ENCODE measurements at regions not wholly inside any gene's neighbourhood (a gene's known extent, or its start where the extent isn't known, plus 50 kb on each side); places are given as distances from the start of the nearest gene placed in this dataset.

DNA sequence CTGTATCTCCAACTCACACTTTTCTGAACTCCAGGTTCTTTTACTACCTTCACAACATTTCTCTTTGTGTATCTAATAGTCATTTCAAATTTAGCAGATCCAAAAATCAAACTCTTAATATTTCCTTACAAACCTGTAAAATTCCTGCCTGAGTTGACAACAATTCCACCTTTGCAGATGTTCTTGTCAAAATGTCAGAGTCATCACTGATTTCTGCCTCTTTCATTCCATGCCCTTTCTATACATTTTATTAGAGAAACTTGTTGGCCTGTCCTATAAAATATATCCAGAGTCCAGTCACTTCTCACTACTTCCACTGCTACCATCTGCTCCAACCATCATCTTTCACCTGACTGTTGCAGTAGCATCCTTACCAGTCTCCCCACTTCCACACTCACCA lies 119.7 kb downstream of the CAPZA3 start:
- H3K4me2 ChIP-seq (ENCODE audit: low read depth, low read length, poor library complexity, severe bottlenecking): no peak overlapping the region
- H3K4me1 ChIP-seq (ENCODE audit: insufficient read depth, low read length, poor library complexity, severe bottlenecking): no peaks in the 10 kb centered on the region
- no peaks in the 10 kb centered on the region for H4K20me1 ChIP-seq (ENCODE audit: insufficient read depth, low read length, poor library complexity, severe bottlenecking)
- no peaks in the 10 kb centered on the region for H3K36me3 ChIP-seq (ENCODE audit: insufficient read depth, low read length)
- H3K79me2 ChIP-seq (ENCODE audit: insufficient read depth, low read length): no peaks in the 10 kb centered on the region
- H3K9me3 ChIP-seq (ENCODE audit: insufficient read depth, low read depth, low read length): no peaks in the 10 kb centered on the region
- H2AFZ ChIP-seq (ENCODE audit: low read length): no peak overlapping the region
- no peaks in the 10 kb centered on the region for H3K9me2 ChIP-seq (replicated peaks; ENCODE audit: low read depth, low read length)
- no peak for TF ChIP-seq EZH2phosphoT487 (IDR thresholded peaks at IDR 0.05; ENCODE audit: borderline replicate concordance)
- TF ChIP-seq, protein P1, sequence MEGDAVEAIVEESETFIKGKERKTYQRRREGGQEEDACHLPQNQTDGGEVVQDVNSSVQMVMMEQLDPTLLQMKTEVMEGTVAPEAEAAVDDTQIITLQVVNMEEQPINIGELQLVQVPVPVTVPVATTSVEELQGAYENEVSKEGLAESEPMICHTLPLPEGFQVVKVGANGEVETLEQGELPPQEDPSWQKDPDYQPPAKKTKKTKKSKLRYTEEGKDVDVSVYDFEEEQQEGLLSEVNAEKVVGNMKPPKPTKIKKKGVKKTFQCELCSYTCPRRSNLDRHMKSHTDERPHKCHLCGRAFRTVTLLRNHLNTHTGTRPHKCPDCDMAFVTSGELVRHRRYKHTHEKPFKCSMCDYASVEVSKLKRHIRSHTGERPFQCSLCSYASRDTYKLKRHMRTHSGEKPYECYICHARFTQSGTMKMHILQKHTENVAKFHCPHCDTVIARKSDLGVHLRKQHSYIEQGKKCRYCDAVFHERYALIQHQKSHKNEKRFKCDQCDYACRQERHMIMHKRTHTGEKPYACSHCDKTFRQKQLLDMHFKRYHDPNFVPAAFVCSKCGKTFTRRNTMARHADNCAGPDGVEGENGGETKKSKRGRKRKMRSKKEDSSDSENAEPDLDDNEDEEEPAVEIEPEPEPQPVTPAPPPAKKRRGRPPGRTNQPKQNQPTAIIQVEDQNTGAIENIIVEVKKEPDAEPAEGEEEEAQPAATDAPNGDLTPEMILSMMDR (conservative IDR thresholded peaks at IDR 0.05; ENCODE audit: low read length): no peak
- no peak overlapping the region for H3K4me3 ChIP-seq (ENCODE audit: low read length, poor library complexity, severe bottlenecking)
- H3F3A ChIP-seq (ENCODE audit: low read depth): no peaks in the 10 kb centered on the region
- H3K27me3 ChIP-seq (ENCODE audit: insufficient read depth, low read length, poor library complexity, severe bottlenecking): no peaks in the 10 kb centered on the region
- no peak overlapping the region for H3K9ac ChIP-seq (ENCODE audit: low read depth, low read length, poor library complexity, severe bottlenecking)

DNA sequence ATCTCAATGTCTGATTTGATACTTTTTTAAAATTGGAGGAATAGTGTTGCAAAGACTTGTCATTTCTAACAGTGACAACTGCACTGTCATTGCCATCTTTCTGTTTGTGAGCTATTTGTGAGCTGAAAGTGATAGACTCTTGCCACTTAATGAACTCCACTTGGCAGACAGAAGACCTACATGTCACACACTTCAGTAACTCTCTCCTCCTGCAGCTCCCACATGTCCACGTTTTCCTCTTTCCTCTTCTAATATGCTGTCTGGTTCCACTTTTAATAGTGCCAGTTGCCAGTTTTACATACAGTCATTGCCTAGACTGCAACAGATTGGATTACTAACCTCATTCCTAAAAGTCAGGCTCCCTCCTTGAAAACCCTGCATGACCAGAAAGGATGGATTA lies 121.5 kb downstream of the CAPZA3 start:
- no peak overlapping the region for H3K4me3 ChIP-seq (ENCODE audit: low read length, poor library complexity, severe bottlenecking)

DNA sequence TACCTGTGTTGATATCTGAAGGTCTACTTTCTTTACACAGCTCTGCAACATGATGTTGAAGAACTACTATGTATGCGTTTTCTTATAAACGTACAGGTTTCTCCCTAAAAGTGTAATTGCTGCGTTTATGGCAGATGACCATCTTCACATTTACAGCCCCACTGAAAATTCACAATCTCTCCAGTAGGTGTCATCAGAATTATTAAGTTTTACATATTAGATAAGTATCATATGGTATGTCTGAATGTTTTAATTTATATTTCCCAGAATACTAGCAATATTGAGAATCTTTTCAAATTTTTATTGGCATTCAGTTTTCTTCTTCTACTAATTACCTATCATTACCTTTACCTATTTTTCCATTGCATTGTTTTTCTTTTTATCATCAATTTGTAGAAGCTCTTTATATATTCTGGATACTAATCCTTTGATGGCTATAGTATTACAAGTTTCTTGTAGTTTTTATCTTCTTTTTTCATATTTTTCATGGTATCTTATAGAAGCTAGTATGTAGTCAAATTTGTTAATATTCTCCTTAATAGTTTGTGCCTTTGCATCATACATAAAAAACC lies 123.5 kb downstream of the CAPZA3 start:
- Histone ChIP-seq H3K9me2 (replicated peaks; ENCODE audit: low read depth, low read length) (no peaks in the 10 kb centered on the region), H4K20me1 (ENCODE audit: insufficient read depth, low read length, poor library complexity, severe bottlenecking) (no peaks in the 10 kb centered on the region), H3K9ac (ENCODE audit: low read depth, low read length, poor library complexity, severe bottlenecking) (no peak overlapping the region), H3K9me3 (ENCODE audit: insufficient read depth, low read depth, low read length) (no peaks in the 10 kb centered on the region), H3F3A (ENCODE audit: low read depth) (no peaks in the 10 kb centered on the region), H3K4me3 (ENCODE audit: low read length, poor library complexity, severe bottlenecking) (no peak overlapping the region), H3K79me2 (ENCODE audit: insufficient read depth, low read length) (no peaks in the 10 kb centered on the region), H3K4me2 (ENCODE audit: low read depth, low read length, poor library complexity, severe bottlenecking) (no peak overlapping the region), H3K4me1 (ENCODE audit: insufficient read depth, low read length, poor library complexity, severe bottlenecking) (no peaks in the 10 kb centered on the region), H2AFZ (ENCODE audit: low read length) (no peak overlapping the region), H3K27me3 (ENCODE audit: insufficient read depth, low read length, poor library complexity, severe bottlenecking) (no peaks in the 10 kb centered on the region), H3K36me3 (ENCODE audit: insufficient read depth, low read length) (no peaks in the 10 kb centered on the region)
- no peak for TF ChIP-seq EZH2phosphoT487 (IDR thresholded peaks at IDR 0.05; ENCODE audit: borderline replicate concordance)
- TF ChIP-seq, protein P1 (conservative IDR thresholded peaks at IDR 0.05; ENCODE audit: low read length): peak; percentile 72

More for the DNA sequence above, 121.5 kb downstream of the CAPZA3 start:
- Histone ChIP-seq H3K79me2 (ENCODE audit: insufficient read depth, low read length) (no peaks in the 10 kb centered on the region), H4K20me1 (ENCODE audit: insufficient read depth, low read length, poor library complexity, severe bottlenecking) (no peaks in the 10 kb centered on the region), H3K9me3 (ENCODE audit: insufficient read depth, low read depth, low read length) (no peaks in the 10 kb centered on the region), H3K9me2 (replicated peaks; ENCODE audit: low read depth, low read length) (no peaks in the 10 kb centered on the region), H3K36me3 (ENCODE audit: insufficient read depth, low read length) (no peaks in the 10 kb centered on the region), H2AFZ (ENCODE audit: low read length) (no peak overlapping the region), H3F3A (ENCODE audit: low read depth) (no peaks in the 10 kb centered on the region), H3K27me3 (ENCODE audit: insufficient read depth, low read length, poor library complexity, severe bottlenecking) (no peaks in the 10 kb centered on the region), H3K9ac (ENCODE audit: low read depth, low read length, poor library complexity, severe bottlenecking) (no peak overlapping the region), H3K4me1 (ENCODE audit: insufficient read depth, low read length, poor library complexity, severe bottlenecking) (no peaks in the 10 kb centered on the region), H3K4me2 (ENCODE audit: low read depth, low read length, poor library complexity, severe bottlenecking) (no peak overlapping the region)
- TF ChIP-seq, protein P1 (conservative IDR thresholded peaks at IDR 0.05; ENCODE audit: low read length): no peak
- TF ChIP-seq EZH2phosphoT487 (IDR thresholded peaks at IDR 0.05; ENCODE audit: borderline replicate concordance): no peak

Measured in Loucy (cell line).